KG1 (cell line): ENCODE measurements at regions not wholly inside any gene's neighbourhood (a gene's known extent, or its start where the extent isn't known, plus 50 kb on each side); places are given as distances from the start of the nearest gene placed in this dataset.

Experiments
- DNase-seq: peaks from one replicate; lab custom pipeline; 2025; lab: John Stamatoyannopoulos, UW

DNA sequence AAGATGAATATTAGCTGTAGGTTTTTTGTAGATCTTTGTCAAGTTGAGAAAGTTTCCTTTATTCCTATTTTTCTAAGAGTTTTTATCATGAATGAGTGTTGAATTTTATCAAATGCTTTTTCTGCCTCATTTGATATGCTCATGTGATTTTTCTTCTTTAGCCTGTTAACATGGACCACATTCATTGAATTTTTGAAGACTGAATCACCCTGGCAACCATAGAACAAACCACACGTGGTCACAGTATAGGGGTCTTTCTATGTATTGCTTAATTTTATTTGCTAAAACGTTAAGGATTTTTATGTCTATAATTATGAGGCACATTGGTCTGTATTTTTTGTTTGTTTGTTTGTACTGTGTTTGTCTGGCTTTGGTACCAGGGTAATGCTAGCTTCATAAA lies 201.7 kb upstream of the CWC22 start:
- no peak for DNase-seq

DNA sequence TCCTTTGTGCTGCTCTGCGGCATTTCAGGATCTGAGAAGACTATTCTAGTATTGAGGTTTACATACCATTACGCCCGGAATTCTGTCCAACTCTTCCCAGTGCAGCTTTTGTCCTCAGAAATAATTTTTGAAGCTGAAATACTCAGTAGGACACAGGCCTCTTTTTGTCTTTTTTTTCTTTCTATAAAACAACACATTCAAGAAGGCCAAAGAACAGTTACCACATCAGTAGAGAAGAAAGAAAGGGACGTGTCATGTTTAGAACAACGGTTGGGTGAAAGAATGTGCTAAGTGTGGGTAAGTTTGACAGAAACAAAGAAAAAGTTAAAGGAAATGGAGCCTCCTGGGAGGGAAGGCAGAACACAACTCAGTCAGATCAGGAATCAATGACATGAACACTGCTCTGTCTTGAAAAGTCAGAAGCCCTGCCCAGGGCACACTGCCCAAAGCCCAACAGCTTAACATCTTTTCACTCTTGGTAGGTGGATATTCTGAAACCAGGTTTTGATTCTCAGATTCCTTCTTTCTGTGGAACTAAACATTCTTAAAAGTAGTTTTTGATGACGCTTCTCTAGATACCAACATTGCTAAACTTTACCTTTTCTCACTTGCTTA lies 198.6 kb upstream of the CWC22 start:
- DNase-seq: no peak

DNA sequence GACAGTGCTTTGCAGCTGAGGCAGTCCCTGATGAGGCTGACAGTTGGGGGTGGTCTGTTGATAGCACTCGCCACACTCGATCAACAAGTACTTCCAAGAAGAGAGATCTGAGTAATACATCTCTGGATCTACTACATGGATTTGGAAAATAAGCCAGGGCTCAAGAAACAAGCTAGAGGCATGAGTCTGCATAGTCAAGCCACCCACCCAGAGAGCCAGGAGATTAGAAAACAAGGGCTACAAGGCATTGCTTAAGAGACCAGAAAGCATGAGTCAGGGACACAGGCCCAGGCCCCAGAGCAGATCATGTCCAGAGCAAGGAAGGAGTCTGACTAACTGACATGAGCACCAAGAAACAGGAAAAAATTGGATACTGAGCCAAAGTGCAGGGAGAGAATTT lies 196.9 kb upstream of the CWC22 start:
- no peak for DNase-seq

DNA sequence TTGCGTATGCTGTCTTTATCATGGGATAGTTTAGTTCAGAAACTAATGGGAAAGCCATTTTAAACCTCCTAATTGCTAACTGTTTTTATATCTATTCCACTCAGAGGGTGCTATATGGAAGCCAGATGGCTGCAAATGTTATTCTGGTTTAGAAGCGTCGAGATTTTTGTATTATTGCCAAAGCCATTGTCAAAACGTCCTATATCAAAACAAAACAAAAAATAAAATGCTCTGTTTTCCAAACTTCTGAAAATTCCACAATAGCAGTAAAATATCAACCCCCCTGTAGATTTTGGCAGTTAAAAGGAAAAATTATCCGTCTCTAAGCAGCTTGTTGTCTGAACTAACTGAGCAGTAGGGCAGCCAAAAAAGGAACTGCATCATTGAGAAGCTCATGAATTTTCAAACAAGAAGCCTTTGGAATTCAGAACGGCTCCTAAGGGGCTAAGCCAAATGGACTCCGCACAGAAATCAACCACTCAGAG lies 195.4 kb upstream of the CWC22 start:
- DNase-seq: no peak

DNA sequence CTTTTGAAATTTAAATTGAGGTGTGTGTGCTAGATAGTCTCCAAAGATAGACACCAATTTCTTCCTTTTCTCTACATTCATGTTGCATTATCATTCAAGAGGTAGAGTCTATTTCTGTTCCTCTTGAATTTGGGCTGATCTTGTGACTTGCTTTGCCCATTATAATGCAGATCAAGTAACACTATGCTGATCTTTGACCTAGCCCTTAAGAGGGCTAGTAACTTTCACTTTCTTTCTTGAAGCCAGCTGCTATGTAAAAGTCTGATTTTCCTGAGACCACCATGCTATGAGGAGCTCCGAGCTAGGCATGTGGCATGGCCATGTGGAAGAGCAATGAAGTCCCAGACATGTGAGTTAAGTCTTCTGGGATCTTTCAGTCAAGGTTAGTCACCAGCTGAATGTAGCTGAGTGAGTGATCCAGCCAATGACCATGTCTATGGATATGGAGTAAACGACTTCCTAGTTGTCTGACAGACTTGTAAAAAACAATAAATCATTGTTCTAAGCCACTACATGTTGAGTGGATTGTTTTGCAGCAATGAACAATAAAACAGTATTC lies 189.4 kb upstream of the CWC22 start:
- no peak for DNase-seq

DNA sequence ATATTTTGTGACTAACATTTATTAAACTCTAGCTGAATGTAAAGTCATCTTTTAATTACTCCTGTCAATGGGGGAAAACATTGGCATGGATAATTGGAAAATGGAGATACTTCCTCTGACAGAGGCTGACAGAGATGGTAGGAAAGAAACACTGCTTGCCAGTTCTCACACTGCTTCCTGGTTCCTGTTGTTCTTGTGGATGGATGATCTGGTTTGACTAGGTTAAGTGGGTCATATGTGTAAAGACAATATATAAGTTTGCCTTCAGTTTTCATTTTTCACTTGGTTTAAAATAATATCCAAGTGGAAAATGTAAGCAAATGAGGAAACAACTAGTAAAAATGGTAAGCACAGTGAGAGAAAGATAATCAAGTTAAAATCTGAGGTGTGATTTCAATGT lies 188.8 kb upstream of the CWC22 start:
- DNase-seq: no peak

DNA sequence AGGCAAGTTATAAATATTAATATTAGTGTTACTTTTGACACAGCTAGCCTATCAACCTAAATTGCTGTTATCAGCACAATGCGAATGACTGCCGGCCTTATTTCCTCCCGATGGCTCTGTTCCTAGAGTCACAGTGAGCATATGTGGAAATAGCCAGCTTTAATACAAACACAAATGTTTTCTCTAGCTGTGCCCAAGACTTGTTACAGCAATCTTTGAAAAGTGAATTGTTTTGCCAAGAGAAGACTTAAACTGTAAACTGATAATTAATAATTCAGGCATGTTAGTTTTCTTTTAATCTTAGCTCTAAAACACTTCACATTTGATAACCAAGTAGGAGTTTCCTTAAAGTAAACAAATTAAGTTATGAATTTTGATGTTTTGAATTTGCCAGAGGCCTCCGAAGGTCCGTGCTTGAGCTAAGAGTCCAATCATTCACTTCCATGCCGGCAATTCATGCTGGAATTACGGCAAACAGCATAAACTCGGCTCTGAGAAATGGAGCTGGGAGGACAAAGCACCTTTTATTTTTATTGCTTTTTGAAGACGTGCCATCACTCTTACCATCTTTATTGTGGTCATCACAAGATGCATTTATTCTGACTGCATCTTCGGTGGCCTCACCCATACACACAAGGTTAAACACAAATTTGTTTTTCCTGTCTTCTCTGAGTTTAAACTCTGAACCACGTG lies 184.5 kb upstream of the CWC22 start:
- no peak for DNase-seq

DNA sequence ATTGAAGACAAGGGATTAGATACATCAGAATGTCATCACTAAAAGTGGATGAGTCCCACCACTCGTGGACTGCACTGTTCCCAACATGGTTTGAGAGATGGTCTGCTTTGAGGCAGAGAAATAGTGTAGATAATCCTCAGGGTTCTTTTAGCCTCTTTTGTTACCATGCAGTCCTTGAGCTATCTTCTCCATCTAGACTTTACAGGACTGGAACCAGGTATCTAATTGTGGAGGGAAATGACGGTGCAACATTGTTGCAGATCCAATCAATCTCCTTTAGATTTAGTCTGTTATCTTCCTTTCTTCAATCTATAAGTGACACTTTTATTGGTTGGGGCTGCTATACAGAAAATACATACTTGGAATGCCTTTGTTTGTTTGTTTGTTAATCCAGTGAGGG lies 183.8 kb upstream of the CWC22 start:
- no peak for DNase-seq

DNA sequence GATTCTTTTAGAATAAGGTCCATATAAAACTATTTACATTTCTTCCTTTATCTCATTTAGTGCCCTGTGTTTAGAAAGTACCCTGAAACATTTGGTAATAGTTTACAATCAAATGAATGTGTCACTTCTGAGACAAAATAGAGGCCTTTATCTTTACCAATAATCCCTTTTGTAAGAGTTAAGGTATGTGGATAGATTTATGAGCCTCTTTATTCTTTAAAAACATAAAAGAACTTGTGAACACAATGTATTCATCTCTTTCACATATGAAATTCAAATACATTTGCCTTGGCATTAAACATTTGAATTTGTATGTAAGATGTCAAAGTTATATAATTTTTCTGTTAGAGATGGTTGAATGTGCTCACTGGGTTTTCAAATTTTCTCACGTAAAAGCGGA lies 180.5 kb upstream of the CWC22 start:
- DNase-seq: no peak

DNA sequence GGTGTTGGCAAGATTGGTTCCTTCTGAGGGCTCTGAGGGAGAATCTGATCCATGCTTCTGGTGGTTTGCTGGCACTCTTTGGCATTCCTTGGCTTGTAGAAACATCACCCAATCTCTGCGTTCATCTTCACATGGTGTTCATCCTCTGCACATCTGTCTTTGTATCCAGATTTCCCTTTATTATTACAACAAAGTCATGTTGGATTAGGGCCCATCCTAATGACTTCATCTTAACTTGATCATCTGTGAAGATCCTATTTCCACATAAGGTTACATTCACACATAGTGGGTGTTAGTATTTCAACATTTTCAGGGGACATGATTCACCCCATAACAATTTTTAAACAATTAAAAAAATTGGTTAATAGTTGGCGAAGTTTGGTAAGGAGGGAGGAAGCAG lies 177.4 kb upstream of the CWC22 start:
- DNase-seq: no peak

DNA sequence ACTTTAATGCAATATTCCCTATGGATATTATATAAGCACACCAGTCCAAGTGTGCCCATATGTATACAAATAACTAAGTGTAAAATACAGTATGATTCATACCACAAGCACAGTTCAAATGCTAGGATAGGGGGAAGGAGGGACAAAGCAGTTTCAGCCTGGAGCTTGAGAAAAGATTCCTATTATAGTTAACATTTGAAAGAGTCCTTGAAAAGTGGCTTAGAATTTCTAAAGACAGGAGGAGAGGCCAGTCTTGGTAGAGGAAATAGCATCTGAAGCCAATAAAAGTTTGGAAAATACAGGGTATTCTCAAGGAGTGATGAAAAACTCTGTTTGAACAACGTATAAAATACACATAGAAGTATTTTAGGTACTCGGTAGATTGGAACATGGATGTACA lies 173.4 kb upstream of the CWC22 start:
- DNase-seq: no peak

DNA sequence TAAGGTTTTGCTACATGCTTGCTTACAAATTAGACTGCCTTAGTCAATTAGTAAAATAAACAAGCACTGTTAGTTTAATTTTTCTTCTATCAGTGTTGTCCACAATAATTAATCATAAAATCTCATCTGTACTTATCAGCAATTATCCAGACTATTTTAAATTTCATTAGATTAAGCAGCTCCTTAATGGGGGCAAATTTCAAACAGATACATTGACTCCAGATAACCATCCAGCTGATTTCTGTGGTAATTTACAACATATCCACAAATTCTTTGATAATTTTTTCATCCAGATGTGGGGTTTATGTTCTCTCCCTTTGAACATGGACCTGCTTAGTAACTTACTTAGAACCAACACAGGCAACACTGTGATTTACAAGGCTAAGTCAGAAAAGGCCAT lies 170.4 kb upstream of the CWC22 start:
- no peak for DNase-seq

DNA sequence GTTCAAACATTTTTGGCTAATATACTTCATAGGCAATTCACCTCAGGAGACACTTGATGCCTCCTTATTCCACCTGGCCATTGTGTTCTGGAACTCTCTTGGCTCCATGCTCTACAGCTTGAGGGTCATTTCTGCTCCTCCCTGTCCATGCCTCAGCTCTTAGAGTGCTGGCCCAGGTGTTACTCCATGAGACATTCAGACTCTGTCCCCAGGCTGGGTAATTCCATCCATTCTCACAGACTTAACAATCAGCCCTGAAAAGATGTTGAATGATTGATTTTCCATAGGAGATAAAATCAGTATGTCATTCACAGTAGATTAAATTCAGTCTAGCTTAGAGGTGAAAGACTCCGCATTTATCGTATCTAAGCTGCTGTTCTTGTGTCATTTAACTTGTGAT lies 168.6 kb upstream of the CWC22 start:
- DNase-seq: no peak

DNA sequence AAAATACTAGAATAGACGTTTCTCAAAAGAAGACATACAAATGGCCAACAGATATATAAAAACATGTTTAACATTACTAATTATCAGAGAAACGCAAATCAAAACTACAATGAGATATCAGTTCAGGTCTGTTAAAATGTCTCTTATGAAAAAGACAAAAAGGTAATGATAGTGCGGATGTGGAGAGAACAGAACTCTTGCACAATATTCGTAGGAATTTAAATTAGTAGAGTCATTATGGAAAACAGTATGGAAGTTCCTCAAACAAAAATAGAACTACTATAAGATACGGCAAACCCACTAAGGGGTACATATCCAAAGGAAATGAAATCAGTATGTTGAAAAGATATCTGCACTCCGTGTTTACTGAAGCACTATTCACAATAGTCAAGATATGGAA lies 167.5 kb upstream of the CWC22 start:
- no peak for DNase-seq

DNA sequence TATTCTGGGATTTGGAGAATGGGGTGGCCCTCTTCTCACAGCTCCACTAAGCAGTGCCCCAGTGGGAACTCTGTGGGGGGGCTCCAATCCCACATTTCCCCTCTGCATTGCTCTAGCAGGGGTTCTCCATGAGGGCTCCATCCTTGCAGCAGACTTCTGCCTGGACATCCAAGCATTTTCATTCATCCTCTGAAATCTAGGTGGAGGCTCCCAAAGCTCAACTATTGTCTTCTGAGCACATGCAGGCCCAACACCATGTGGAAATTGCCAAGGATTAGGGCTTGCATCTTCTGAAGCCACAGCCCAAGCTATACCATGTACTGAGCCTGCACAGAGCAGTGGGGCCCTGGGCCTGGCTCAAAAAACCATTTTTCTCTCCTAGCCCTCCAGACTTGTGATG lies 162.4 kb upstream of the CWC22 start:
- DNase-seq: no peak

DNA sequence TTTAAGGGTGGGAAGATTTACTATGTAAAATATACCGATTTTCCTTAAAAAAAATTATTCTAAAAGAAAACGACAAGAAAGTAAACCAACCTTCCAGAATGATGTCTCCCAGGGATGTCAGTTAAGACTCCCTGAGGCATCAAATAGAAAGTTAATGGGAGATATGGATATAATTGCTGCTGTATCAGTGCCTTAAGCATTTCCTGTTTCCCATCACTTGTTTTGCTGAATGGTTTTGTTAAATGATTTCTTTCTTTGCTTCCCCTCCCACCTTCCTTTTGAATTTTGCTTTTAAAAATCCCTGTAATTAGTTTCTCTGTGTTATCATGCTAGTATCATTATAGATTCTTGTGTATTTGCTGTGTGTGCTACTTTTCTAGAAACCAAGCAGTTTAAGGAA lies 154.3 kb upstream of the CWC22 start:
- no peak for DNase-seq

DNA sequence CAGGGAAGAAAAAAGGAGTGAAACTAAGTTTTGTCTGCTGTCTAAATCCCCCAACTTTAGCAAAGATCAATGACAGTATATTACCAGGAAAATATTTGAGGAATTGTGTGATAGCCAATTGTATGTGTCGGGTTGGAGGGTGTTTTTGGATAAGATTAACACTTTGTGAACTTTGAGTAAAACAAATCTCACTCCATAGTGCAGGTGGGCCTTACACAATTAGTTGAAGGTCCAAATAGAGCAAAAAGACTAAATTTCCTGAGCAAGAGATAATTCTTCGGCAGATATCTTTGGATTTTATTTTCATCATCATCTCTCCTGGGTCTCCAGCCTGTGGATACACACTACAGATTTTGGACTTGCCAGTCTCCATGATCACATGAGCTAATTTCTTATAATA lies 152.8 kb upstream of the CWC22 start:
- no peak for DNase-seq

DNA sequence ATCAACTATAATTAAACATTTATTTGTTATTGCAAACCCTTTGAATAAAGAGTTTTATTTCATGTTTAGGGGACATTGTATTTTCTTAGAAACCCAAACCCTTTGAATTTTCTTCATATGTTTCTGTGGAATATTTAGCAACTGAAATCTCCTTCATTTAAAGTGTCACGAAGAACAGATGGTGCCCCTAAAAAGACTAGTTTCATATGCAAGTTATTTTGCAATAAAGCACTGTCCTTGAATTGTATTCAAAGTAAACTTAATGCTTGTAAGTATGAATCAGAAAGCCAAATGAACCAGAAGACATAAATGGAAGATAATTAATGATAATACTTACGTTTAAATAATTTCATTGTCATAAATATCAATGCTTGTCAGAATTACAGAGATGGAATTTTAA lies 151.9 kb upstream of the CWC22 start:
- DNase-seq: no peak

DNA sequence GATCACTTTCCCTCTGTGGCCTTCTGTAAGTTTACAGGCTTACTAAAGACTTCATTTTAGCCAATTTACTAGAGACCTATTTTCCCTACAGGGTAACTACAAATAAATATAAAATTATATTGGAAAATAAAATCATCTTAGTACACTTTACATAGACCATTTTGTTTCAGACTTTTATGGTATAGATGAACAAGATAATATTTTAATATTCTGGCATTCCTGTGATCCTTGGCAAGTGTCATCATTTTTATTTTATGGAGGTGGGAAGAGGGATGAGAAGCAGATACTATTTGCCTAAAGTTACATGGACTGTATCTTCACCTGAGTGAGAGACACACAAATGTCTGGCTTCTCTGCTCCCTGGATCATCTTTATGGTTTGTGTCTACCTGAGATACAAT lies 149.6 kb upstream of the CWC22 start:
- DNase-seq: no peak

DNA sequence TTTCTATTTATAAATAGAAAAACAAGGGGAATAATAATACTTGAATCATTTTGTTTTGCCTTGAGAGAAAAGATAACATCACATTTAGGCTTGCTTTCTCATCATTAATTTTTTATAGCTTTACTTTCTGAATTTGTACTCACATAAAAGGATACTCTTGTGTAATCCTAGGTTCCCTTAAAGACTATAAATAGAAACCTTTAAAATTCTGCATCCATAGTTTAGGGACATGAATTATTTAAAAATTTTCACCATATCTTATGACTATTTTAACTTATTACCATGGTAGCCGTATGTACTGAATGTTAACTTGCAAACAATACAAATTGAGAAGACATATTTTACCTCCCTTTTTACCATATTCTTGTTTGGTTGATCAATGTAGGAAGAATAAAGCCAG lies 143.5 kb upstream of the CWC22 start:
- DNase-seq: no peak

DNA sequence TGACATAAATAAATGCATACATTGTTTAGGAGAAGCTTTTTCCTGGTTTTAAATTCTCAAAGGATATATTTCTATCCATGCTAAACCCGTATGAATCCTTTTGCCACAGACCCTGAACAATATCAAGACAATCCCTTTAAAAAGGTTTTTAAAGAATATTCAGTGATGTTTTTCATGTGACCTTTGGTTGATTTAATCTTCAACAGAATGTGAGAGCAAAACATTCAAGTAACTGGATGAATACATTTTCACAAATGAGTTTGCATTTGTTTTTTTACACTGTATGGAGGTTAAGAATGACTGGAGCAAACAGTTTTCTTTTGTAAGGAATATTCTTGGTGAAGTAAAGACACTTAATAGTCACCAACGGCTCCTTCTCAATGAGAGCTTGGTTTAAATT lies 139.4 kb upstream of the CWC22 start:
- no peak for DNase-seq

DNA sequence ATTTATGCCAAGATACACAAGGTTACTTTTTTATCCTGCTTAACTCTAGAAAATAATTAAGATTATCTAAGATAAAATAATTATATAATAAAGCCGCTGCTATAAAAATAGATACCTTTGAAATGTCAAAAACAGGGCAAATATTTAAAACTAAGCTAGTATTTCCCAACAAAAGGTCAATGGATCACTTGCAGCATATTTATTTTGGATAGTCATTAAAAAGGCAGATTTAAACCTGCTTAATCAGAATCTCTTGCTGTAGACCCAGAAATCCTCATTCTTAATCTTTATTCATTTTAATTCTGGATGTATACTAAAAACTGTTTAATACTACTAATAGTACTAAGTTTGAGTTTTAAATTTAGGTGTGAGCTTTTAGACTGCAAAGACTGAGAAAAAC lies 139.0 kb upstream of the CWC22 start:
- DNase-seq: no peak

DNA sequence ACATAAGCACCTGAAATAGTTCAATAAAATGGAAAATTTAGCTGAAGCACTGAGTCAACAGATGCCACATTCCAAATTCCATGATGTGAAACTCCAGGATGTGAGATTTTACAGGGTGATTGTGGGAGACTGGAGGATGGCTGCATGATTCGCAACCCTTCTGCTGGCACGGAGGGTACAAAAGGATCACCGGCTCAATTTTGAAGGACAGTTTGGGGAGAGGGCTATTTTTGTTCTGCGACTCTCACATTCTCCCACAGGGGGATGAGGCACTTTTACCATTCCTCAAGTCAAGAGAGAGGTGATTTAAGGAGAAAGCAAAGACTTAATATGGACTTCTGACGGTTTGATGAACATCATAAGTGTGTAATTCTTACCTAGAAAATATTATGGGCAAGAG lies 138.1 kb upstream of the CWC22 start:
- DNase-seq: no peak

DNA sequence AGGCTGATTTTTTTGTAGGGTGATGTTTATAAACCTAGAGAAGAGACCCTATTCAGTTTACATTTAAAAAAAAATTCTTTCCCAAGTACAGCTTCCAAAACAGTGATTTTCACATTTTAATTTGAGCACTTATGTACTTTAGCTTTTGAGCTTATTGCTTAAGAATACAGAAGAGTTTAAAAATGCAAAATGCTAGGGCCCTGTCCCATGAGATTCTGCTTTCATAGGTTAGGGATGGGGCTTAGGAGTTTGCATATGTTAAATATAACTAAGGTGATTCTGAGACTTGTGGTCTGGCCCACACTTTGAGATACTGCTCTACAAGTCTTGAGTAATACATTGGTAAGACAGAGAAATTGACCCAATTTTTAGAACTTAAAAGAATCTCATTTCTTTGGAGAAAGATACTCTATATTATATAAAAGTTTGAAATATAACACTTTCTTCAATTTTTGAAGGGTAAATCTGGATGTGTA lies 137.3 kb upstream of the CWC22 start:
- no peak for DNase-seq
